ENCODE measurements at regions not wholly inside any gene's neighbourhood (a gene's known extent, or its start where the extent isn't known, plus 50 kb on each side); places are given as distances from the start of the nearest gene placed in this dataset.

- no peak for TF ChIP-seq CTCF (IDR thresholded peaks at IDR 0.05)
- no peak for TF ChIP-seq EP300 (IDR thresholded peaks at IDR 0.05)
These were observed 84.4 kb upstream of the STK26 start for GRCh38 chrX:131938749-131939148.

Measured in suprapubic skin (tissue), 3 donors.